GM10248 (cell line): ENCODE measurements at regions not wholly inside any gene's neighbourhood (a gene's known extent, or its start where the extent isn't known, plus 50 kb on each side); places are given as distances from the start of the nearest gene placed in this dataset.

ENCODE experiments used
- CTCF ChIA-PET: fragments of 300-600 bp; sonication (Branson Sonifier 250); formaldehyde crosslinking; extraction: SDS; loops from one replicate; lab custom pipeline; 2021; ENCODE audit warnings: antibody characterized with exemption; lab: Yijun Ruan, JAX
- POLR2A ChIA-PET: fragments of 350-650 bp; sonication (Branson Sonifier 250); formaldehyde crosslinking; extraction: SDS; loops from one replicate; lab custom pipeline; 2020; ENCODE audit warnings: antibody characterized with exemption; lab: Yijun Ruan, JAX
- DNase-seq: peaks from one replicate; pipeline ENCODE4 v3.0.0; 2012; ENCODE audit errors: extremely low spot score
- TF ChIP-seq, protein P1 (sequence below): IDR thresholded peaks from 2 replicates; pipeline ENCODE4 v1.5.1; 2012; ENCODE audit warnings: mild to moderate bottlenecking, low read depth; ENCODE audit errors: extremely low read depth, missing control alignments, control extremely low read depth

DNA sequence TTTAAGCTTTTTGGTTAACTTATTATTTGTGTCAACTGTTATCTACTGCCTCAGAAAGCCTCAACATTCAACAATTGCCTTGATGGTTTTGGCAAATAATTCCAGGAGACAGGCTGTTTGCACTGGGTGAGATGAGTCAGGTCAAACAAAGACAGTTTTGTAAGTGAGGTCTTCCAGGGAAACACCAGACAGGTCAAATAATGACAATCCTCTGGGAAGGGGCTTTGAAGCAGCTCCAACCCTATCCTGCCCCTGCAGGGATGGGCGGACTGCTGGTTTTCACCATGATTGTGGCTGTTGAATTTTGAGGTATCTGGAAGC, 79.4 kb upstream of the PRR23E start:
- POLR2A ChIA-PET, result no interaction called here
- CTCF ChIA-PET, result interaction anchor here (1.0 to 2.3 kb wide), 2 partner anchors 9 to 334 kb away, joined by 3 to 9 read pairs; no protein-coding TSS in a partner anchor
- TF ChIP-seq, protein P1, sequence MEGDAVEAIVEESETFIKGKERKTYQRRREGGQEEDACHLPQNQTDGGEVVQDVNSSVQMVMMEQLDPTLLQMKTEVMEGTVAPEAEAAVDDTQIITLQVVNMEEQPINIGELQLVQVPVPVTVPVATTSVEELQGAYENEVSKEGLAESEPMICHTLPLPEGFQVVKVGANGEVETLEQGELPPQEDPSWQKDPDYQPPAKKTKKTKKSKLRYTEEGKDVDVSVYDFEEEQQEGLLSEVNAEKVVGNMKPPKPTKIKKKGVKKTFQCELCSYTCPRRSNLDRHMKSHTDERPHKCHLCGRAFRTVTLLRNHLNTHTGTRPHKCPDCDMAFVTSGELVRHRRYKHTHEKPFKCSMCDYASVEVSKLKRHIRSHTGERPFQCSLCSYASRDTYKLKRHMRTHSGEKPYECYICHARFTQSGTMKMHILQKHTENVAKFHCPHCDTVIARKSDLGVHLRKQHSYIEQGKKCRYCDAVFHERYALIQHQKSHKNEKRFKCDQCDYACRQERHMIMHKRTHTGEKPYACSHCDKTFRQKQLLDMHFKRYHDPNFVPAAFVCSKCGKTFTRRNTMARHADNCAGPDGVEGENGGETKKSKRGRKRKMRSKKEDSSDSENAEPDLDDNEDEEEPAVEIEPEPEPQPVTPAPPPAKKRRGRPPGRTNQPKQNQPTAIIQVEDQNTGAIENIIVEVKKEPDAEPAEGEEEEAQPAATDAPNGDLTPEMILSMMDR, result no peak
- no peak for DNase-seq

GRCh38 chr3:127114337-127115070, 78.4 kb upstream of the PRR23E start:
- CTCF ChIA-PET, result interaction anchor here (1.1 kb wide), 1 partner anchor 37 kb away, joined by 3 read pairs; no protein-coding TSS in a partner anchor
- TF ChIP-seq, protein P1, result no peak
- no peak for DNase-seq
- POLR2A ChIA-PET, result no interaction called here

GRCh38 chr3:127115691-127116351, 77.1 kb upstream of the PRR23E start:
- DNase-seq, result no peak
- CTCF ChIA-PET, result interaction anchor here (0.9 to 1.1 kb wide), 2 partner anchors 13 to 36 kb away, joined by 3 read pairs; no protein-coding TSS in a partner anchor
- TF ChIP-seq, protein P1, result no peak
- POLR2A ChIA-PET, result no interaction called here

DNA sequence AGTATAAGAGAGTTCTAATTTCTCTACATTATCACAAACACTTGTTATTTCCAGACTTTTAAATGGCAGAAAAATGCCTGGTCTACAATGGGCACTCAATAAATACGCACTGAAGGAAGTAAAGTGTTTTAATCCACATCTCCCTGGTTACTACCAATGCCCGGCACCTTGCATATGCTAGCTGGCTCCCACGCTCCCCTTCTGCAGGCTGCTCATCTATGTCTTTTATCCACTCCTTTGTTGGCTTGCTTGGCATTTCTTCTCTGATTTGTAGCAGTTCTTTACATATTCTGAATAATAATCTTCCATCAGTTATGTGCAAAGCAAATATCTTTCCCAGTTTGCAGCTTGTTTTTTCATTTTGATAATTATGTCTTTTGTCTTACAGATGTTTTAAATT, 74.6 kb upstream of the PRR23E start:
- ChIA-PET CTCF (no interaction called here), POLR2A (no interaction called here)
- DNase-seq, result no peak
- TF ChIP-seq, protein P1, result no peak

GRCh38 chr3:127119693-127120464, 73.1 kb upstream of the PRR23E start:
- ChIA-PET POLR2A (no interaction called here), CTCF (no interaction called here)
- no peak for DNase-seq
- TF ChIP-seq, protein P1, result no peak
